IMR-90 (cell line): ENCODE measurements at regions not wholly inside any gene's neighbourhood (a gene's known extent, or its start where the extent isn't known, plus 50 kb on each side); places are given as distances from the start of the nearest gene placed in this dataset.

Experiments
- ATAC-seq: fragments of 200-7000 bp; cut with Tn5 transposase; 2 replicates; pipeline ENCODE4 v1.9.1; 2020; ENCODE audit warnings: low read depth, mild to moderate bottlenecking, moderate library complexity
- BruUV-seq: library from RNA; stranded (reverse); fragments of 400-500 nt; replicated peaks from 2 replicates; lab custom pipeline; 2021; lab: Mats Ljungman, UMichigan
- CTCF ChIA-PET: fragments of 300-600 bp; formaldehyde crosslinking; extraction: SDS; loops from one replicate; lab custom pipeline; 2021; ENCODE audit warnings: antibody characterized with exemption; lab: Yijun Ruan, JAX
- POLR2A ChIA-PET: fragments of 300-600 bp; sonication (Branson Sonifier 250); formaldehyde crosslinking; loops from one replicate; lab custom pipeline; 2022; ENCODE audit warnings: antibody characterized with exemption; ENCODE audit not compliant: unreplicated experiment; lab: Charles Lee
- DNase-seq: peaks from one replicate; pipeline ENCODE4 v3.0.0; 2013
- H2AFZ ChIP-seq: replicated peaks from 2 replicates; pipeline ENCODE3; 2013; ENCODE audit warnings: low read length, mild to moderate bottlenecking; ENCODE audit not compliant: poor library complexity
- H2AK5ac ChIP-seq: 2 replicates; pipeline ENCODE4 v1.6.1; 2013; ENCODE audit warnings: low read depth, low read length, inconsistent platforms
- H2AK9ac ChIP-seq: replicated peaks from 2 replicates; pipeline ENCODE3; 2013; ENCODE audit warnings: mild to moderate bottlenecking, low read depth, low read length, moderate library complexity; ENCODE audit not compliant: poor library complexity
- H2BK120ac ChIP-seq: 2 replicates; pipeline ENCODE4 v1.6.1; 2013; ENCODE audit warnings: low read depth, low read length, inconsistent platforms
- H2BK15ac ChIP-seq: 3 replicates; pipeline ENCODE4 v1.6.1; 2013; ENCODE audit warnings: low read depth, low read length, inconsistent platforms
- H2BK20ac ChIP-seq: 2 replicates; pipeline ENCODE4 v1.6.1; 2013; ENCODE audit warnings: low read depth, mild to moderate bottlenecking, inconsistent platforms, low read length, moderate library complexity
- H2BK5ac ChIP-seq: 2 replicates; pipeline ENCODE4 v1.6.1; 2013; ENCODE audit warnings: mild to moderate bottlenecking, low read depth, low read length, inconsistent platforms; ENCODE audit not compliant: poor library complexity, severe bottlenecking
- H3K14ac ChIP-seq: replicated peaks from 2 replicates; pipeline ENCODE4 v1.6.1; 2013; ENCODE audit warnings: low read depth, low read length, inconsistent platforms
- H3K18ac ChIP-seq: 2 replicates; pipeline ENCODE4 v1.6.1; 2013; ENCODE audit warnings: low read depth, low read length, control low read depth
- H3K23ac ChIP-seq: 2 replicates; pipeline ENCODE4 v1.6.1; 2013; ENCODE audit warnings: low read depth, low read length, inconsistent platforms
- H3K27ac ChIP-seq: 2 replicates; pipeline ENCODE4 v1.5.1; 2013; ENCODE audit warnings: mild to moderate bottlenecking, control low read depth, low read length; ENCODE audit not compliant: insufficient read depth
- H3K27me3 ChIP-seq: 2 replicates; pipeline ENCODE4 v1.6.1; 2013; ENCODE audit warnings: low read length; ENCODE audit not compliant: control insufficient read depth, insufficient read depth
- H3K36me3 ChIP-seq: 2 replicates; pipeline ENCODE4 v1.6.1; 2013; ENCODE audit warnings: low read length, mixed read lengths; ENCODE audit not compliant: control insufficient read depth, insufficient read depth
- H3K4ac ChIP-seq: 2 replicates; pipeline ENCODE4 v1.6.1; 2013; ENCODE audit warnings: low read depth, low read length, inconsistent platforms
- H3K4me1 ChIP-seq: 2 replicates; pipeline ENCODE4 v1.6.1; 2013; ENCODE audit warnings: low read length, mixed read lengths; ENCODE audit not compliant: control insufficient read depth, insufficient read depth
- H3K4me2 ChIP-seq: 2 replicates; pipeline ENCODE4 v1.6.1; 2013; ENCODE audit warnings: low read depth, mild to moderate bottlenecking, control low read depth, low read length, moderate library complexity
- H3K4me3 ChIP-seq: 2 replicates; pipeline ENCODE4 v1.5.1; 2013; ENCODE audit warnings: low read depth, mild to moderate bottlenecking, control low read depth, low read length, moderate library complexity; ENCODE audit not compliant: insufficient read depth
- H3K56ac ChIP-seq: 2 replicates; pipeline ENCODE4 v1.6.1; 2013; ENCODE audit warnings: low read length, inconsistent platforms; ENCODE audit not compliant: insufficient read depth; ENCODE audit errors: extremely low read depth
- H3K79me1 ChIP-seq, 2 experiments: 2 replicates each; pipeline ENCODE4 v1.6.1; 2013; ENCODE audit warnings: low read length in 2 of 2, inconsistent platforms in 1 of 2, low read depth in 1 of 2
- H3K9ac ChIP-seq: 2 replicates; pipeline ENCODE4 v1.6.1; 2013; ENCODE audit warnings: low read depth, low read length, control low read depth
- H3K9me1 ChIP-seq: 2 replicates; pipeline ENCODE4 v1.6.1; 2013; ENCODE audit warnings: low read length, inconsistent platforms; ENCODE audit not compliant: insufficient read depth
- H3K9me3 ChIP-seq: 2 replicates; pipeline ENCODE4 v1.6.1; 2013; ENCODE audit warnings: low read length; ENCODE audit not compliant: control insufficient read depth, insufficient read depth
- H4K20me1 ChIP-seq: 2 replicates; pipeline ENCODE4 v1.6.1; 2013; ENCODE audit warnings: low read length, inconsistent platforms; ENCODE audit not compliant: insufficient read depth
- H4K5ac ChIP-seq: 2 replicates; pipeline ENCODE4 v1.6.1; 2013; ENCODE audit warnings: mild to moderate bottlenecking, low read depth, low read length, control low read depth
- H4K8ac ChIP-seq, 2 experiments: 2 replicates each; pipeline ENCODE4 v1.6.1; 2013; ENCODE audit warnings: low read depth in 2 of 2, low read length in 2 of 2, control low read depth in 1 of 2, inconsistent platforms in 1 of 2
- H4K91ac ChIP-seq: 2 replicates; pipeline ENCODE4 v1.6.1; 2013; ENCODE audit warnings: low read depth, low read length, inconsistent platforms; ENCODE audit not compliant: insufficient read depth
- BHLHE40 ChIP-seq: fragments of 150-350 bp; IDR thresholded peaks from 2 replicates; pipeline ENCODE4 v1.6.1; 2016; ENCODE audit warnings: mild to moderate bottlenecking, low read depth, low read length
- CHD1 ChIP-seq: IDR thresholded peaks from 2 replicates; pipeline ENCODE4 v1.6.1; 2012; ENCODE audit warnings: low read depth, low read length, improper control_type of control experiment
- CTCF ChIP-seq: conservative IDR thresholded peaks from 2 replicates; pipeline ENCODE4 v1.5.1; 2012; ENCODE audit warnings: mild to moderate bottlenecking, low read depth, low read length, improper control_type of control experiment
- ELK1 ChIP-seq: fragments of 150-350 bp; IDR thresholded peaks from 2 replicates; pipeline ENCODE4 v1.6.1; 2016; ENCODE audit warnings: low read depth, mild to moderate bottlenecking, low read length, moderate library complexity, borderline replicate concordance
- FOS ChIP-seq: fragments of 150-350 bp; IDR thresholded peaks from 2 replicates; pipeline ENCODE4 v1.6.1; 2016; ENCODE audit warnings: low read depth, low read length
- MAZ ChIP-seq: IDR thresholded peaks from 2 replicates; pipeline ENCODE4 v1.6.1; 2012; ENCODE audit warnings: low read depth, mild to moderate bottlenecking, low read length, improper control_type of control experiment, moderate library complexity, borderline replicate concordance
- NFE2L2 ChIP-seq: fragments of 150-350 bp; IDR thresholded peaks from 2 replicates; pipeline ENCODE4 v1.6.1; 2016; ENCODE audit warnings: low read depth, mild to moderate bottlenecking, low read length
- POLR2A ChIP-seq: IDR thresholded peaks from 2 replicates; pipeline ENCODE4 v1.6.1; 2012; ENCODE audit warnings: mild to moderate bottlenecking, low read depth, low read length
- RAD21 ChIP-seq: IDR thresholded peaks from 2 replicates; pipeline ENCODE4 v1.6.1; 2012; ENCODE audit warnings: low read length, improper control_type of control experiment
- RCOR1 ChIP-seq: IDR thresholded peaks from 2 replicates; pipeline ENCODE4 v1.6.1; 2012; ENCODE audit warnings: mild to moderate bottlenecking, low read length, improper control_type of control experiment; ENCODE audit not compliant: insufficient replicate concordance
- SMC3 ChIP-seq: fragments of 150-350 bp; IDR thresholded peaks from 2 replicates; pipeline ENCODE4 v1.6.1; 2016; ENCODE audit warnings: low read depth, mild to moderate bottlenecking, antibody characterized with exemption, low read length, moderate library complexity
- USF2 ChIP-seq: fragments of 150-350 bp; IDR thresholded peaks from 2 replicates; pipeline ENCODE4 v1.6.1; 2017; ENCODE audit warnings: mild to moderate bottlenecking, antibody characterized with exemption, low read length, low read depth
- WGBS, 2 experiments: methylation state at CpG; one replicate each; pipeline versions ENCODE4 v1.1.5 to v1.1.7; 2013; ENCODE audit warnings: missing lambda C conversion rate in 2 of 2; ENCODE audit not compliant: insufficient read length in 1 of 2; ENCODE audit errors: extremely low coverage in 2 of 2; 5-methylcytosine and 5-hydroxymethylcytosine counted together
- dilution Hi-C: fragments of 300-500 bp; cut with HindIII; formaldehyde crosslinking; loops from one replicate; pipeline ENCODE4 v1.14.3; 2018; ENCODE audit warnings: low sequenced_read_pairs; ENCODE audit not compliant: unreplicated experiment
- in situ Hi-C: fragments of 300-500 bp; cut with MboI; formaldehyde crosslinking; loops from 3 replicates; pipeline ENCODE4 v1.14.3; 2019; ENCODE audit warnings: low sequenced_read_pairs, inconsistent platforms, mixed read lengths
- intact Hi-C: fragments of 100-400 bp; cut with micrococcal nuclease; formaldehyde crosslinking; loops from 2 replicates; pipeline ENCODE4 v1.10.0; 2022

DNA sequence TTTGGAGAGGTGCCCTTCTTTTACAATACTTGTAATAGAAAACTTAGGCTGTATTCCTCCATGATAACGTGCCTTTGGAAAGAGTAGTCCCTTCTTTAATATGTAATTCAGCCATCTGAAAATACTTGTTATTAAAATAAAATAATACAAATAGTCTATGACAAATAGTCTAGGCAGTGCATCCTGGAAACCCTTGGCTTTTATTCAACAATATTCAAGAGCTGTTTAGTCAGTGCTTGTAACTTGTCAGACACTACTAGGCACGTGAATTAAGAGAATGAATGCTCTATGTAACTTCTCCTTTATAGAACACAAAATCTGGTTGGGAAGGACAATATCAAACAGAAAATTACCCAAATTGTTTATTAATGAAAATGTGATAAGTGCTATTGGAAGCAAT, 388.2 kb downstream of the MTX2 start:
- no peaks in the 10 kb centered on the region for H3K79me1 ChIP-seq
- no peak overlapping the region for H2BK15ac ChIP-seq
- no peak overlapping the region for H3K27ac ChIP-seq
- H3K23ac ChIP-seq: no peak overlapping the region
- no peak overlapping the region for H3K9ac ChIP-seq
- WGBS, 2 experiments: no CpG with 5 or more reads among the region's 2 CpGs
- no peaks in the 10 kb centered on the region for H4K20me1 ChIP-seq
- peaks cover 3% of the 10 kb centered on the region; the same call in 1 of the 2 replicates for H3K27me3 ChIP-seq
- H4K91ac ChIP-seq: no peak overlapping the region
- H4K5ac ChIP-seq: no peak overlapping the region
- no TSS peak for BruUV-seq
- H3K56ac ChIP-seq: no peak overlapping the region
- ATAC-seq (no peak), DNase-seq (no peak)
- H2AK9ac ChIP-seq: no peak overlapping the region
- in situ Hi-C loops: no loop called here
- CTCF ChIA-PET: no interaction called here
- H2BK5ac ChIP-seq: no peak overlapping the region
- no peaks in the 10 kb centered on the region for H3K36me3 ChIP-seq
- H2AFZ ChIP-seq: no peak overlapping the region
- H3K4ac ChIP-seq: no peak overlapping the region
- H3K9me3 ChIP-seq: no peaks in the 10 kb centered on the region
- H2BK120ac ChIP-seq: no peak overlapping the region
- POLR2A ChIA-PET: no interaction called here
- dilution Hi-C loops: no loop called here
- H3K14ac ChIP-seq: no peak overlapping the region
- H4K8ac ChIP-seq: no peak overlapping the region
- H2AK5ac ChIP-seq: no peak overlapping the region
- no peaks in the 10 kb centered on the region for H3K9me1 ChIP-seq
- H3K4me2 ChIP-seq: no peak overlapping the region
- intact Hi-C loops: loop anchor here (10.0 kb wide), 1 partner anchor 1097 kb away; no protein-coding TSS in a partner anchor
- H3K18ac ChIP-seq: no peak overlapping the region
- H3K4me1 ChIP-seq: no peaks in the 10 kb centered on the region
- no peak for TF ChIP-seq CHD1
- no peak for TF ChIP-seq FOS
- TF ChIP-seq RAD21: no peak
- no peak for TF ChIP-seq SMC3
- TF ChIP-seq POLR2A: no peak
- no peak for TF ChIP-seq NFE2L2
- no peak for TF ChIP-seq ELK1
- no peak for TF ChIP-seq RCOR1
- TF ChIP-seq MAZ: no peak
- no peak for TF ChIP-seq USF2
- TF ChIP-seq CTCF: no peak
- no peak for TF ChIP-seq BHLHE40
- H2BK20ac ChIP-seq: no peak overlapping the region
- no peak overlapping the region for H3K4me3 ChIP-seq
